ENCODE measurements at regions not wholly inside any gene's neighbourhood (a gene's known extent, or its start where the extent isn't known, plus 50 kb on each side); places are given as distances from the start of the nearest gene placed in this dataset.
"Not testable (repeated sequence)": the region's sequence is repeated elsewhere in the genome, so short reads cannot be mapped to it uniquely, and the experiment has no call there.

DNA sequence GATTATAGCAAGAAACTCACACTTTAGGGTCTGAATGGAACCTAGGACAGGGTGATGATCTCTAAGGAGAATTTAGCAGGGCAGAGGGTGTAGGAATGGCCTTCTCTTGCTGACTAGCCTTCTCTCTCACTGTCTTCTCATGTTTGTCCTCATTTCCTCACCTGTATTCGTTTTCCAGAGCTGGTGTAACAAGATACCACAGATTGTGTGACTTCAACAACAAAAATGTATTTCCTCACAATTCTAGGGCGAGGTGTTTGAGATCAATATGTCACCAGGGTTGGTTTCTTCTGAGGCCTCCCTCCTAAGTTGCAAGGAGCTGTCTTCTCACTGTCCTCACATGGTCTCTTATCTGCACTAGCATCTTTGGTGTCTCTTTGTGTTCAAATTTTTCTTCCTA lies 177.9 kb upstream of the C1orf87 start:
- H3K4me1 ChIP-seq (ENCODE audit: insufficient read depth) = no peaks in the 10 kb centered on the region
- 64% methylated on average over 2 of the region's 2 CpGs for WGBS
- no peak for DNase-seq (ENCODE audit: extremely low spot score)
- H3K27ac ChIP-seq (ENCODE audit: low read depth) = no peak overlapping the region
- H3K36me3 ChIP-seq (ENCODE audit: insufficient read depth) = no peaks in the 10 kb centered on the region
- H3K4me3 ChIP-seq (ENCODE audit: low read depth, low read length) = no peak overlapping the region

DNA sequence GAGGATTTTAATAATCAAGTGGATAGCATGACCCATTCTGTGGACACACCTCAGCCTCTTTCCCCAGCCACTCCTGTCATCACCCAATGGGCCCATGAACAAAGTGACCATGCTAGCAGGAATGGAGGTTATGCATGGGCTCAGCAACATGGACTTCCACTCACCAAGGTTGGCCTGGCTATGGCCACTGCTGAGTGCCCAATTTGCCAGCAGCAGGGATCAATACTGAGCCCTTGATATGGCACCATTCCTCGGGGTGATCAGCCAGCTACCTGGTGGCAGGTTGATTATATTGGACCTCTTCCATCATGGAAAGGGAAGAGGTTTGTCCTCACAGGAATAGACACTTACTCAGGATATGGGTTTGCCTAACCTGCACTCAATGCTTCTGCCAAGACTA lies 173.9 kb upstream of the C1orf87 start:
- not testable (repeated sequence) for H3K36me3 ChIP-seq (ENCODE audit: insufficient read depth); H3K4me1 ChIP-seq (ENCODE audit: insufficient read depth); H3K27ac ChIP-seq (ENCODE audit: low read depth); DNase-seq (ENCODE audit: extremely low spot score); H3K4me3 ChIP-seq (ENCODE audit: low read depth, low read length)
- WGBS = 90% methylated on average over 1 of the region's 1 CpG

DNA sequence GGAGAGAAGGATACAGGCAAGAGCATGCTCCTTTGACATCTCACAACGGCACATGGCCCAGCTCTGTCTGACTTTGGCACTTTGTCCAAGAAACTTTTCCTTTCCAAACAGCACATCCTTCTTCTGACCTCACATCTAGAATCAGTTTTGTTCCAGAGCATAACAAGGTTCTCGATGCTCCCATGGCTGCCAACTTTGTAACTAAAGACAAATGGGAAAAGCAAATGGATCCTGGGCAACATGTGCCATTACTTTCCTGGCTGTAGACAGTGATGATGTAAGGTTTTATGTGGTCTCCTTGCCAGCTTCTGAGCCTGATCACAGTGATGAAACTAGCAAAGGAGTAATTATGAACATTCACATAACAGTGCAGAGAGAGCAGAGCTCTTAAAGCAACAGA lies 171.8 kb upstream of the C1orf87 start:
- no peak for DNase-seq (ENCODE audit: extremely low spot score)
- no peak overlapping the region for H3K27ac ChIP-seq (ENCODE audit: low read depth)
- no peaks in the 10 kb centered on the region for H3K4me1 ChIP-seq (ENCODE audit: insufficient read depth)
- WGBS = 69% methylated on average over 2 of the region's 2 CpGs
- H3K36me3 ChIP-seq (ENCODE audit: insufficient read depth) = no peaks in the 10 kb centered on the region
- H3K4me3 ChIP-seq (ENCODE audit: low read depth, low read length) = no peak overlapping the region

DNA sequence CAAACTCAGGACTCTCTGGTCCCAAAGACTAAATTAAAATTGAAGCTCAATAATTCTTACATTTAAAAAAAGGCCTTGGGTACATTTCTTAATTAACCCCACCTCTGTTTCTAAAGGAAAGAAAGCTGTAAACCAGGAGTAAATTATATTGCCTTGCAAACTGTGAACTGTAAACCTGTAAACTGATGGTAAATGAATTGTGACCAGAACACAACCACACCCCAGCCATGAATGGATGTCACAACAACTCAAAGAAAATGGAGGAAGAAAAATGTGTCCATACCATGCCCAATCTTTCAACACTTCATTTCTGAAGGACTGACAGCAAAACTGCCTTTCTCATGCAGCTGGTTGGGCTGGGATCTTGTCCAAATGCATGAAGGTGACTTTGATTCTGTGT lies 171.3 kb upstream of the C1orf87 start:
- no peak overlapping the region for H3K4me3 ChIP-seq (ENCODE audit: low read depth, low read length)
- DNase-seq (ENCODE audit: extremely low spot score) = no peak

DNA sequence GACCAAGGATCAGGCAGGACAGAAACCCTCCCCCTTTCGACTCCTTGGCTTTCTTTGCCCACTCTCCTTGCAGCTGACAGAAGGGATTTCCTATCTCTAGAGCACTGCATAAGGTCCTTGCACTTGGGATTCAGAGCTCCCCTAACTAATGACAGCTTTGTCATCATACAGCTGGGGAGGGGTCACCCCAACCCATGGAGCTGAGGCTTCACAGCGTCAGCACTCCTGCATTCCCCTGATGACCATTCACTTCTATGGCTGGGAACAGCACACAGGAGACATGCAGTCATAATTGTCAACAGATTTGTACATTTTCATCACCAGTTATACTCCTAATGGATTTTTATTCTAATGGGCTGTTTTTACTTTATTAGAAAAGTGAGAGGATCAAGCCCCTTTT lies 161.7 kb upstream of the C1orf87 start:
- no peak for DNase-seq (ENCODE audit: extremely low spot score)
- Histone ChIP-seq H3K27ac (ENCODE audit: low read depth) (no peak overlapping the region), H3K4me3 (ENCODE audit: low read depth, low read length) (no peak overlapping the region), H3K36me3 (ENCODE audit: insufficient read depth) (no peaks in the 10 kb centered on the region), H3K4me1 (ENCODE audit: insufficient read depth) (no peaks in the 10 kb centered on the region)
- WGBS = 63% methylated on average over 2 of the region's 2 CpGs

More for the DNA sequence above, 171.3 kb upstream of the C1orf87 start:
- H3K36me3 ChIP-seq (ENCODE audit: insufficient read depth) = no peaks in the 10 kb centered on the region
- no peak overlapping the region for H3K27ac ChIP-seq (ENCODE audit: low read depth)
- no peaks in the 10 kb centered on the region for H3K4me1 ChIP-seq (ENCODE audit: insufficient read depth)

DNA sequence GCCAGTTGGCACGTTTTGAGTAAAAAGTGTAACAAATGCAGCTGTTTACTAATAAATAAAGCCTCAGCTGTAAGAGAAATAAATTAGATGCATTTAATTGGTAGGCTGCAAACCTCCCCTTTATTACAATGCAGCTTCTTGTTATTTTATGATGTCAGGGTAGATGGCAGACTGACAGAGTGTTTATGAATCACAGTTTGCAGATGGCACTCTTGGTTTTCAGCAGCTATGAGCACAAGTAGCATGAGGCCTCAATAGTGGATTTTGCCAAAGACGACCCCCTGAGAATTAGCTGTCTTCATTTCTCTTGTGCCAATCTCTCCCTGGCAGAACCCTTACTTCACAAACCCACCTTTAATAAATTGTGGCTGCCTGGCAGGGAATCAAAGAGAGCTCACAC lies 161.2 kb upstream of the C1orf87 start:
- no peaks in the 10 kb centered on the region for H3K4me1 ChIP-seq (ENCODE audit: insufficient read depth)
- no peak overlapping the region for H3K4me3 ChIP-seq (ENCODE audit: low read depth, low read length)
- H3K36me3 ChIP-seq (ENCODE audit: insufficient read depth) = no peaks in the 10 kb centered on the region
- no peak overlapping the region for H3K27ac ChIP-seq (ENCODE audit: low read depth)
- WGBS = 71% methylated on average over 2 of the region's 2 CpGs
- no peak for DNase-seq (ENCODE audit: extremely low spot score)

DNA sequence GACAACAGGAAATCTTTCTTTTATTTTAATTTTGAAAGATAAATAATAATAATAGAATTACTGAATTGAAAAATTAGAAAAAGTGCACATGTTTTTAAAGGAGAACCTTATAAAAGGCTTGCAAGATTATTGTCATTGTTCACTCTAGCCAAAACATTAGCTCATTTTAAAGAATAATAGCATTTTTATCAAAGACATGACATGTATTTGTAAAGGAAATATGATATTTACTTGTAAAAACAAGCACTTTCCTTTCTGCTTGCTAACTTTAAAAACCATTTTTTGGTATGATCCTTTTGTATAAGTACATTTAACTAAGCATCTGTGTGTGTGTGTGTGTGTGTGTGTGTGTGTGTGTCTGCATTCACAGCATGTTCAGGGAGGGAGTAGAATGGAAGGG lies 156.3 kb upstream of the C1orf87 start:
- no peaks in the 10 kb centered on the region for H3K36me3 ChIP-seq (ENCODE audit: insufficient read depth)
- DNase-seq (ENCODE audit: extremely low spot score) = no peak
- H3K27ac ChIP-seq (ENCODE audit: low read depth) = no peak overlapping the region

DNA sequence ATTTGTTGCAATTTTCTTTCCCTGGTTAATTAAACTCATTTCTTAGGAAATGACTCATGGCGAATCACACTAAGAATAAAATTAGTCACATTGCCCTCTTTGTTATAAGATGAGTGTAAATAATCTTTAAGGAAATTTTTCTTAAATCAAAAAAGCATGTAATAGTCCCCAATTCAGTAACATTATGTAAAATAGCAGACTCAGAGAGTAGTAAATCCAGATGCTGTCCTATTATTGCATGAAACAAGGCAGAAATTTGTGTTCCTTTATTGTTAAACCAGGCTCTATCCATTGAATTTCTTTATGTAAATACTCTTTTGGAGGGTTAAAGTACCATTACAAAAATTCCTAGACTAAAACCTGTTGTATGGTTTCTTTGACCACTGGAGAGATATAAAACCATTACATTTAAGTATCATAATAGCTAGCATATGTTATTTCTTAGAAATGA lies 154.5 kb upstream of the C1orf87 start:
- 94% methylated on average over 1 of the region's 1 CpG for WGBS
- H3K27ac ChIP-seq (ENCODE audit: low read depth) = no peak overlapping the region
- H3K4me3 ChIP-seq (ENCODE audit: low read depth, low read length) = no peak overlapping the region
- no peaks in the 10 kb centered on the region for H3K4me1 ChIP-seq (ENCODE audit: insufficient read depth)
- no peaks in the 10 kb centered on the region for H3K36me3 ChIP-seq (ENCODE audit: insufficient read depth)
- DNase-seq (ENCODE audit: extremely low spot score) = no peak

More for the DNA sequence above, 156.3 kb upstream of the C1orf87 start:
- Histone ChIP-seq H3K4me3 (ENCODE audit: low read depth, low read length) (no peak overlapping the region), H3K4me1 (ENCODE audit: insufficient read depth) (no peaks in the 10 kb centered on the region)

DNA sequence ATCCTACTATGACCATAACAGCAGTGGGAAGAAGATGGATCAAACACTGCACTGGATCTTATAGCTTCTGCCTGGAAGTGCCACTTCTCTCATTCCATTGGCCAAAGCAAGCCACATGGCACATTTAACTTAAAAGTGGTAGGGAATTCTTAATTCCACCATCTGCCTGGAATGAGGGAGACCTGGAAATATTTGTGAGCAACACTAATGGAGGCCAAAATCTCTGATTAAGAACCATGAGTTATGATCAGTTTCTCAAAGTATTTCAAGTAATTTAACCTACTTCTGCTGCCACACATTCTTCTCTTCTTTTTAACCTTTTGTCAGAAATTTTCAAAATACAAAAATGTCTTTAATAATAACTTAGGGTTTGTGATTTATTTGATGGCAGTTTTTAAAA lies 154.0 kb upstream of the C1orf87 start:
- DNase-seq (ENCODE audit: extremely low spot score) = no peak
- Histone ChIP-seq H3K4me3 (ENCODE audit: low read depth, low read length) (no peak overlapping the region), H3K27ac (ENCODE audit: low read depth) (no peak overlapping the region), H3K36me3 (ENCODE audit: insufficient read depth) (no peaks in the 10 kb centered on the region), H3K4me1 (ENCODE audit: insufficient read depth) (no peaks in the 10 kb centered on the region)

DNA sequence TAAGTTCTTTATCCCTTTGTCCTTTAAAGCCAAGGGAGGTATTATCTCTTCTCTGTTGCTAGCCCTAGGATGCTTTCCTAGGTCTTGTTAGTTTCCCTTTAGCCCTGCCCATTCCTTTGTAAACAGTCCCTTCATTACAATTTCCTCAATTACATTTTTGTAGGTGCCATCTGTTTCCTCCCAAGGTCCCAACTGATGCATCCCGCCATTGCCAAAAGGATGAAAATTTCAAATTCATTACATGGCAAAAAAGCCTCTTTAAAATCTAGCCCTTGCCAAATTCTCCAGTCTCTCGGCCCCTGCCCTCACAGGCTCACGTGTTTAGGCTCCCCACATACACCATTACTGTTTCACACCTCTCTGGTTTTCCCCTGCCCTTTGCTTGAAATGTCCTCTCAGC lies 151.9 kb upstream of the C1orf87 start:
- WGBS = 78% methylated on average over 3 of the region's 3 CpGs
- DNase-seq (ENCODE audit: extremely low spot score) = no peak
- Histone ChIP-seq H3K4me1 (ENCODE audit: insufficient read depth) (no peaks in the 10 kb centered on the region), H3K27ac (ENCODE audit: low read depth) (no peak overlapping the region), H3K36me3 (ENCODE audit: insufficient read depth) (no peaks in the 10 kb centered on the region), H3K4me3 (ENCODE audit: low read depth, low read length) (no peak overlapping the region)

DNA sequence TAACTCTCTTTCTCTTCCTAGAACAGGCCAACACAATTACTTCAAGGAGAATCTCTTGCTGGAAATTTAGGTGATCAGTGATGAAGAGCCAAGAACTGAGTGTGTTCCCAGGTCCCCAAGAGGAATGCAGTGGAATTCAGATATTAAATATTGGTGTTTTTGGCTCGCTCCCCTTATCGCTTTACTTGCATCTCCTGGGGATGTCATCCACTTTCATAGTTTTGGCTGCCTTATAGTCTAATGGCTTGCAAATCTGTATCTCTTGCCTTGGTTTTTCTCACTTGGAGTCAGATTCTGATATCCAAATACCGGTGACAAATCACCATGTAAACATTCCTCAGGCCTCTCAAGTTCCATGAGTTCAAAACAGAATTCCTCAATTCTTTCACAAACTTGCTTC lies 151.0 kb upstream of the C1orf87 start:
- WGBS = 84% methylated on average over 3 of the region's 3 CpGs
- no peak for DNase-seq (ENCODE audit: extremely low spot score)
- H3K4me1 ChIP-seq (ENCODE audit: insufficient read depth) = no peaks in the 10 kb centered on the region
- H3K36me3 ChIP-seq (ENCODE audit: insufficient read depth) = no peaks in the 10 kb centered on the region
- no peak overlapping the region for H3K27ac ChIP-seq (ENCODE audit: low read depth)
- no peak overlapping the region for H3K4me3 ChIP-seq (ENCODE audit: low read depth, low read length)

DNA sequence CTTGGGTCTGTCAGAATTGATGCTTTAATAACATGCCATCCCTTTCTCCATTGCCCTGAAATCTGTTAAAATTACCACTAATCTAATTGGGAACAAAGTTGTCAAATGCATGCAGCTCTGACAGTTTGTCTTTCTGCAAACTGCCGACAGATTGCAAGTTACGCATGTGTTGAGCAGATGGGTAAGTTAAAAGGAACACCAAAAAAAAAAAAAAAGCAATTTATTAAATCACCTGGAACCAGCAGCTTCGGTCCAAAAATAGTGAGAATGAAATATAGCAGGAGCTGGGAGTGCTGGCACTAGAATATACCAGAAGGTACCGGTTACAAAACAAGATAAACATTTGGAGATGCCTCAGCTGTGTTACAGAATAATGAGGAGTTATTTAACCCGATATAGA lies 149.6 kb upstream of the C1orf87 start:
- H3K4me1 ChIP-seq (ENCODE audit: insufficient read depth) = no peaks in the 10 kb centered on the region
- no peak overlapping the region for H3K27ac ChIP-seq (ENCODE audit: low read depth)
- H3K4me3 ChIP-seq (ENCODE audit: low read depth, low read length) = no peak overlapping the region
- DNase-seq (ENCODE audit: extremely low spot score) = no peak
- H3K36me3 ChIP-seq (ENCODE audit: insufficient read depth) = no peaks in the 10 kb centered on the region
- WGBS = 44% methylated on average over 5 of the region's 5 CpGs

DNA sequence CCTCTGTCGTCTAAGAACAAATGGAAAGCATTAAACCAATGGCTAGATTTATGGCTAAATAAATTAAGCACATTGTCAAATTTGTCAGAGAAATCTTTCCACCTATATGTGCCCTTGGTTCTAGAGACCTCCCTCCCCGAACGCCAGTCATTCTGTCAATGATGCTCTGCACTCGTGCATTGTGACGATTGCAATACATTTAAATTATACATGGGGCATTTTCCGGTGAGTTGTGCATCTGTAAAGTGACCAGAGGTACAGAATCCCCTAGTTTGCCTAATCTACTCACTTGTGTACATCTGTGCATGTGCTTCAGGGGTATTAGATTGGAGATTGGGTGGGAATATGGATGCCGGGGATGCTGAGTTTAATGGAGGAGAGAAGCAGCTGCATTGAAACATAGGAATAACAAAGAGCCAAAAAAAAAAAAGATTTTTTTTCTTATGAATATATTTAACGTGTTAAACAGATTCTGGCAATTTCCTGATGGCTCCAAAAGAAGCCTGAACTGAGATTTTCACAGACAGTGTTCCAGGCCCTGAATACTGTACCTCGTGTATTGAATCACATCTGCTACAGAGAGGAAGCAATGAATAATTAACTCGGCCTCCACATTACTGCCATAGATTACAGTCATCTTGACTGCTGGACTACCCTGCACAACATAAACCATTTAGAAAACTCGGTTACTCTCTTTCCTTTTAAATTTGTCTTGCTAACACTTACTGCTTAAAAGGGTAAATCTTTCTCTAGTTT lies 149.0 kb upstream of the C1orf87 start:
- no peak for DNase-seq (ENCODE audit: extremely low spot score)
- no peak overlapping the region for H3K27ac ChIP-seq (ENCODE audit: low read depth)
- no peak overlapping the region for H3K4me3 ChIP-seq (ENCODE audit: low read depth, low read length)
- WGBS = 75% methylated on average over 11 of the region's 11 CpGs
- no peaks in the 10 kb centered on the region for H3K36me3 ChIP-seq (ENCODE audit: insufficient read depth)
- H3K4me1 ChIP-seq (ENCODE audit: insufficient read depth) = no peaks in the 10 kb centered on the region

DNA sequence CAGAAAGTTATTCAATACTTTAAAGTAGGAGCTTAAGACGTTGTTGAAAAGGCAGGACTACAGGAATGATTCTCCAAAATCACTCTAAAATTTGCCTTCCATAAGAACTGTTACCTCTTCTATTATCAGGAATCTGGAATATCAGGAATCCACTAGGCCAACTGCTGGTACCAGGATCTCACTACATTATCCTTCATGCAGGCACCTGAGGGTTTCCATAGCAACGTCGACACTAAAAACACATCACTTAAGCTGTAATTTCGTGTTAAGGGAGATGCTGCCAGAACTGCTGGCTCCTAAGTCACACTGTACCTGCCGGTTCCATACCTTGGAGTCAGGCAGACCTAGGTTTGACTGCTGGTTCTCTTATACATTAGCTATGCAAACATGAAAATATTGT lies 139.7 kb upstream of the C1orf87 start:
- H3K36me3 ChIP-seq (ENCODE audit: insufficient read depth) = no peaks in the 10 kb centered on the region
- WGBS = 80% methylated on average over 5 of the region's 5 CpGs
- no peak for DNase-seq (ENCODE audit: extremely low spot score)
- H3K4me3 ChIP-seq (ENCODE audit: low read depth, low read length) = no peak overlapping the region
- no peak overlapping the region for H3K27ac ChIP-seq (ENCODE audit: low read depth)
- no peaks in the 10 kb centered on the region for H3K4me1 ChIP-seq (ENCODE audit: insufficient read depth)

DNA sequence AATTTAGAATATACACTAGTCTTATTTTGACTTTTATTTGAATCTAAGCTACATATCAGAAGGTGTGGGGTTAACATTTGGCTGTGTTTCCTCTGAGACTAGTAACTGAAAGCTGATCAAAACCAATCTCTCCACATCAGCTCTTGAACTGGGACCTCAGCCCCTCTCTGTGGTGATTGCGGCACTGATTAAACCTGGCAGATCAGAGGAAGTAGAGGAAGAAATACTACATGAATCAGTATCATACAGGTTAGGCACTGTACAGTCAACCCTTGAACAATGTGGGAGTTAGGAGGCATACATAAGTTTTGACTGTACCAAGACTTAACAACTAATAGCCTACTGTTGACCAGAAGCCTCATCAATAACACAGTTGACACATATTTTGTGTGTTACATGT lies 122.5 kb upstream of the C1orf87 start:
- no peak for DNase-seq (ENCODE audit: extremely low spot score)
- no peak overlapping the region for H3K4me3 ChIP-seq (ENCODE audit: low read depth, low read length)
- no peaks in the 10 kb centered on the region for H3K36me3 ChIP-seq (ENCODE audit: insufficient read depth)
- H3K27ac ChIP-seq (ENCODE audit: low read depth) = no peak overlapping the region
- WGBS = 92% methylated on average over 1 of the region's 1 CpG
- H3K4me1 ChIP-seq (ENCODE audit: insufficient read depth) = no peaks in the 10 kb centered on the region
